Lung (tissue), 1 donor: ENCODE measurements at regions not wholly inside any gene's neighbourhood (a gene's known extent, or its start where the extent isn't known, plus 50 kb on each side); places are given as distances from the start of the nearest gene placed in this dataset. TPM values are rescaled to one million over a fixed set of nuclear protein-coding genes. Genes with fewer than 3 reads are reported as not detected.

Experiments used
- small RNA-seq: library from RNA; depleted of rRNA; stranded (forward); fragments of <200 nt; gene quantifications from one replicate; pipeline ENCODE3, GENCODE V24; 2014; ENCODE audit warnings: low replicate concordance

Small RNA genes lying in the stretch of these regions (small RNA-seq; reads per million reads assigned to genes)
- not detected for gene AC135068.3
- not detected for gene MIR5701-2
